Left kidney (tissue), 1 donor: ENCODE measurements at regions not wholly inside any gene's neighbourhood (a gene's known extent, or its start where the extent isn't known, plus 50 kb on each side); places are given as distances from the start of the nearest gene placed in this dataset.
"Not testable (repeated sequence)": the region's sequence is repeated elsewhere in the genome, so short reads cannot be mapped to it uniquely, and the experiment has no call there.

Experiments
- DNase-seq: peaks from one replicate; pipeline ENCODE4 v3.0.0-alpha.2; 2013

DNA sequence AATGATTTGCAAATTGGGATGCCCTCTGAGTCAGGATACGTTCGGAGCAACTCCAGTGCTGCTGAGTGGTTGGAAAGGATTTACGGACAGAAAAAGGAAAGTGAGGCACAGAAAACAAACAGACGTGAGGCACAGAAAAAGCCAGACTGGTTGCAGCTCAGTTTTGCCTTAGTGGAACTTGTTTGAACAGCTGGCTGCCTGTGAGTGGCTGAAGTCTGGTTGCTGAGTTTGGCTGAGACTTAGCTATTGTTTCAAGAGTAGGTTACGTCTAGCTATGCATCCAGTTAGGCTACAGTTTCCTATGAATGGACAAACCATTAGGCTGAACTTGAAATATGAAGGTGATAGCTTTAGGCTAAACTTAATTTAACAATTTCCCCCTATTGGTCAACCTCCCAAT is 256.6 kb downstream of the VAPA start:
- DNase-seq: no peak

DNA sequence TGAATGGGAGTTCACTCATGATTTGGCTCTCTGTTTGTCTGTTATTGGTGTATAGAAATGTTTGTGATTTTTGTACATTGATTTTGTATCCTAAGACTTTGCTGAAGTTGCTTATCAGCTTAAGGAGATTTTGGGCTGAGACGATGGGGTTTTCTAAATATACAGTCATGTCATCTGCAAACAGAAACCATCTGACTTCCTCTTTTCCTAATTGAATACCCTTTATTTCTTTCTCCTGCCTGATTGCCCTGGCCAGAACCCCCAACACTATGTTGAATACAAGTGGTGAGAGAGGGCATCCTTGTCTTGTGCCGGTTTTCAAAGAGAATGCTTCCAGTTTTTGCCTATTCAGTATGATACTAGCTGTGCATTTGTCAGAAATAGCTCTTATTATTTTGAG is 261.5 kb downstream of the VAPA start:
- not testable (repeated sequence) for DNase-seq

DNA sequence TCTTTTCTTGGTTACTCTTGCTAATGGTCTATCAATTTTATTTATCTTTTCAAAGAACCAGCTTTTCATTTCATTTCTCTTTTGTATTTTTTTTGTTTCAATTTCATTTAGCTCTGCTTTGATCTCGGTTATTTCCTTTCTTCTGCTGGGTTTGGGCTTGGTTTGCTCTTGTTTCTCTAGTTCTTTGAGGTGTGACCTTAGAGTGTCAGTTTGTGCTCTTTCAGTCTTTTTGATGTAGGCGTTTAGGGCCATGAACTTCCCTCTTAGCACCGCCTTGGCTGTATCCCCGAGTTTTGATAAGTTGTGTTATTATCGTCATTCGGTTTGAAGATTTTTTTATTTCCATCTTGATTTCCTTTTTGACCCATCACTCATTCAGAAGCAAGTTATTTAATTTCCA is 265.5 kb downstream of the VAPA start:
- not testable (repeated sequence) for DNase-seq

DNA sequence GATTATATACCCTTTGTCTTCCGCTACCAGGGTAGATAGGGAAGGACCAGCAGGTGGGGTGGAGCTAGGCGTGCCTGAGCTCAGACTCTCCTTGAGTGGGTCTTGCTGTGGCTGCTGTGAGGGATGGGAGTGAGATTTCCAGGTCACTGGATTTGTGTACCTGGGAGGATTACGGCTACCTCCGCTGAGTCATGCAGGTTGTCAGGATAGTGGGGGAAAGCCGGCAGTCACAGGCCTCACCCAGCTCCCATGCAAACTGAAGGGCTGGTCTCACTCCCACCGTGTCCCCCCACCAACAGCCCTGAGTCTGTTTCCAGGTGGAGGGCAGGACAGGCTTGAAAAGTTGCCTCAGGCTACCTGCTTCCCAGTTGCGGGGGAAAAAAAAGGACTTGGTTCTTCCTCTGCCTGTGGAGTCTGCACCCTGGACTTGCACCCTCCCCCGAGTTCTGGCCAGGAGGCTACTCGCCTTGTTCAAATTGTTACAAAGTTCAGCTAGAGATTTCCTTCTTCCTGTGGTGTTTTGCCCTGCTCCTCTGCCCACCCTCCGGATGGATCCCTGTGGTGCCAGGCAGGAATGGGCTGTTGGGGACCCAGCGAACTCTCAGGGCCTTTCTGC is 268.3 kb downstream of the VAPA start:
- no peak for DNase-seq

DNA sequence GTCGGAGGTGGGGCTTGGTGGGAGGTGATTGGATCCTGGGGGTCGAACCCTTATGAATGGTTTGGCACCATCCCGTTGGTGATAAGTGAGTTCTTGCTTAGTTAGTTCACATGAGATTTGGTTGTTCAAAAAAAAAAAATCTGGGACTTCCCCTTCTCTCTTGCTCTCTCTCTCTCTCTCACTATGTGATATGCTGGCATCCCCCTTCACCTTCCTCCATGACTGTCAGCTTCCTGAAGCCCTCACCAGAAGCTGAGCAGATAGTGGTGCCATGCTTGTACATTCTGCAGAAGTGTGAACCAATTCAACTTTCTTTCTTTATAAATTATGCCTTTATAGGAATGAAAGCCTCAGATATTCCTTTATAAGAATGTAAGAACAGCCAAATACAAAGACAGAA is 269.7 kb upstream of the APCDD1 start:
- no peak for DNase-seq

DNA sequence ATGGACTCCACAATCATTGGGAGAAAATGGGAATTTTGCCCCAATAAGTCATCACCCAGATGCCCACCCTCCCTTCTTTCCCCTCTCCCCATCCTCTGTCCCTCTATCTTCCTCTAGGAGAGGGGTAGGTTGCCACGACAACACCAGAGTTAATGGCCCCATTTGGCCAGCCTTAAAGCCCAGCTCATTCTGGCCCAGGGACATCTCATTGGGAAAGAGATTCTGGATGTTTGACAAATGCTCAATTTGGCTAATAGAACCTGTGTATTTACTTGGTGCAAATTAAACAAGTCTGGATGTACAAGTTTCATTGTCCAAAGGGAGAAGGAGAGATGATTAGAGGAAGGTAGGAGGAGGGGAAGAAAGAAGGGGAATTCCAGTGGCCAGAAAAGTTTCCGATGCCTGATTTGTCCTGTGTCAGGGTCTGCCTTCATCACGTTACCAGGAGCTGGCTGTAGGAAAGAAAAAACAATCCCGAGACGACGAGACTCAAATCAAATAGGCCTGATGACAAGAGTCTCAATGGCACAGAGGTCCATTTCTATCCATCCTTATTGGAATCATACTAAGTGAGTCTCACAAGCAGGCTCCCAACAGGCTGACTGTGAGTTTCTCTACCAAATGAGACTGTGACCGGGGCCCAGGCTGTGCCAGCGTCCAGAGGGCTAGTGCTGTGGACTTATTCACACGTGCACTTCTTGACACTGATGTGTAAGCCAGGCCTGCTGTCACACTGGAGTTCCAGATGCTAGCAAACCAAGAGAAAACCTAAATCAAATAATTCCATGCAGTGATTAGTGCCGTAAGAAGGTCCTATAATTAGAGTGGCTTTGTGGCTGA is 265.2 kb upstream of the APCDD1 start:
- no peak for DNase-seq

DNA sequence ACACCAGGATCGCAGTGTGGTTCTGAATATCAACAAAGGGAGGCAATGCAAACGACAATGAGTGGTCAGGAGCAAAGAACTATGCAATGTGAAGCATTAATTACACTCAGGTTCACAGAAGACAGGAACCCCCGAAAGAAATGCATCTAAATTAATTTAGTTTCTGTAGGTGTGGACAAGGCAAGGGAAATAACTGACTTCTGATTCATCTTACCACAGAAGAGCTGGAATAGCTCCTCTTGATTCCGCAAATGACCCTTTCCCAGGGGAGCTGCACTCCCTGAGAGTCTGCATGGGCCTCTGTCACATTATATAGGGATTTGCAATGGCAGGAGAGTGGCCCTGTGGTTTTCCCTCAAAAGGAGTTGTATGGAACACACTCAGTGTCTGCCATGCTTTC is 263.9 kb upstream of the APCDD1 start:
- DNase-seq: no peak

DNA sequence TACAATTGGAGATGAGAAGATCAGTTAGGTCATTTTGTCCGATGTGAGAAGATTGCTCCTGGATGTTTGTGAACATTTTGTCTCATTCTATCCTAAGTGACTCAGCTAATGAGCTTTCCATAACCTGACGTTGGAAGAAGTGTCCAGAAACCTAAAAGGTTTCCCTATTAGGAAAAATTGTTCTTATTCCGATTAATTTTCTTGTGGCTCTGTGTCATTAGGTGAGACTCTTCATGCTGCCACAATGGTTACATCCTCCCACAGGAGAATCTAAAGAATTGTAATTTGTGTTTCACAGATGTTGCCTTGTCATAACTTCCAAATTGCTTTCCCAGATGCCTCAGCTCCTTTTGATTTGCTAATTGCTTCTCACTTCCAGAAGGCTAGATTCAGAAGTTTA is 261.0 kb upstream of the APCDD1 start:
- DNase-seq: no peak

DNA sequence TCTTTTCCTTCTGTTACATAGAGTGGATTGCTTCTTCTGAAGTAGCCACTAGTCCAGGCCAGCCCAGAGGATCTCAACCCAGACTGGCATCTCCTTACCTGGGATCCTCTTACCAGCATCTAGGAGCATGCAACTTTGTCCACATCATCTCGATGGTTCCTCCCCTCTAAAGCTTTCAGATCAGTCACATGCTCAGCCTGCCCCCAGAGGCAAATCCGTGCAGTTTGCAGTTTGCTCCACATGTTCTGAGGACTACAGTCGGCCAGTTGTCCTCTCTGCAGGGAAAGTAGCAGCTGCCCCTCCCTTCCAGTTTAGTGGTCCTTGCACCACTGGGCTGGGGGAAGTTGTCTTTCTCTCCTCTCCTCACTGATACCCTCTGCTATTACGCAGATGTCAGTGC is 259.8 kb upstream of the APCDD1 start:
- no peak for DNase-seq

DNA sequence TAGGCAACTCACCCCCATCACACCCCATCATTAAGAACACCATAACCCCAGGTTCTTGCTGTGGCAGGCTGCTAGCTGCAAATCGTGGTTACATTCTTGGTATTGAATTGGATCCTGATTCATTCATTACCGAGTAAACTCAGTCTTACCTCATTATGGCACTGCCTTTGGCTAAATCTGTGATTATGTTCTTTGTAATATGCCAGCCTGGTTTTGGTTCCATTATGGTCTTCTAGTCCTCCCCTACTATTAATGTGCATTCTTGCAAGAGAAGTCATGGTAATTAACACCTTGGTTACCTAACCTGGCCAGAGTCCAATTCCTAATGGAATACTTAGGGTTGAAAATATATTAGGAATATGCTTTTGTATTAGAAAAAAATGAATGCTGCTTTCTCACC is 258.9 kb upstream of the APCDD1 start:
- DNase-seq: no peak

DNA sequence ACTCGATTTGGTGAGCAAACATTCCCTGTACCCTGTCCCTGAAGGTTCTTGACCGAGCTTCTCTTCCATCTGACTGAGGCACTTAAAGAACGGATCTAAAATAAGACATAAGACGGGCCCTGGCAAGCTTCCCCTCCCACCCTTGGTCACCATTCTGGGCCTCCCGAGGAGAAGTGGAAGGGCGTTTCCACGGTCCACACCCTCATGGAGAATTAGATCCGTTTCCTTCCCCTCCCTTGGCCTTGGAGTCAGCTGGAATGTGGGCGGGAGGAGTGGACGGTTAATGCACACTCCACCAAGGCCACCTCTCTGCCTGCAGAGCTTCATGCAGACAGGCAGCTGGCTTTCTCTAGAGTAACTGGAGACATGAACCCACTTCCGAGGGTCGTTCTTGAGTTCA is 257.3 kb upstream of the APCDD1 start:
- no peak for DNase-seq

DNA sequence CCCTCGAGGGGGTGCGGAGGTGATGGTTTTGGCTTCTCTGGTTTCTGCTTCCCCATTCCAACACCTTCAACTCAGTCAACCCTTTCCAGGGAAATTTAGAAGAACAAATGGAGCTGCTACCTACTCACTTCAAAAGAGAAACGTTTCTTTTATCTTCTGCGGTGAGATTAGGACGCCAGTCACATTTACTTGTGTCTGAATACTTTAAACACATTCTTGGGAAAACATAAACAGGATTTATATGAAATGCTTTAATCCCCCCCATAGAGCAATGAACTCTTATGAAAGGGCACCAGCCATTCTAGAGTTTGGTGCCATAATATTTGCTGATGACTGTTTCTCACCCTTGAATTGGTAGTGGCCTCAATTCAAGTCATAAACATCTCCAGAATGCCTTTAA is 253.2 kb upstream of the APCDD1 start:
- DNase-seq: no peak

DNA sequence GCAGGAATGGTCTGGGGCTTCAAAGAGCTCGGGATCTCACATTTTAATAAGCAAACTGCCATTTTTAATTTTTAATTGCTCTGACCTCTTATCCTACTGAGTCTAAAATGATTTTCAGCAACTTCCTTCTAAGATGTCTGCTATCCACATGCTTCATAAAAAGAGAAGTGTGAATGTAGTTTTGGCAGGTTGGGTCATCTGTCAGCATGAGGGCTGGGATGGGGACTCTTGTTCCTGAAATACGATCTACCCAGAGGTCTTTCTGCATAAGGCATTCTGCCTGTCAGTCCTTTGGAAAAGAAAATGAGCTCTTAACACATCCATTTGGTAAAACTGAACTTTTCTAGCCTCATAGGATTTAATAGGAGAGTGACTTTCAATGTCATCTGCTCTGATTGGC is 252.8 kb upstream of the APCDD1 start:
- DNase-seq: no peak

DNA sequence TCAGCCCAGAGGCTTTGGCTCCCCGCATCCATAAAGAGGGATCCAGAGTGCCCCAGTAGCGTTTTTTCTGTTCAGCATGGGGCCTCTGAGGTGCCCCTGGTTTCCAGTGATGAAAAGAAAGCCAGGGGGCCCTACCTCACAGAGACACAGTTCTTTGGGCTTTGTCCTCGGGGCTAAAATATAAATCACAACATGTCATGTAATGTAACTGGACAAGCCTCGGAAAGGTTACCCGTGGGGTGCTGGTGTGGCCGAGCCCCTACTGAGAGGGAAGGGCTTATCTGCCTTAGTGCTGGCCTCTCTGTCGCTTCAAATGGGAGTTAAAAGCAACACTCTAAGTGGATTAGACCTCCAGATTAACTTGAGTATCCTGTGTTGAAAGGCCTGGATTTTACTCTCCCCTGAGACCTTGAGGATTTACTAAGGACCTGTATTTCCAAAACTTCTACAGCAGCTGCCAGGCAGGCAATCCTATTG is 251.6 kb upstream of the APCDD1 start:
- DNase-seq: no peak

DNA sequence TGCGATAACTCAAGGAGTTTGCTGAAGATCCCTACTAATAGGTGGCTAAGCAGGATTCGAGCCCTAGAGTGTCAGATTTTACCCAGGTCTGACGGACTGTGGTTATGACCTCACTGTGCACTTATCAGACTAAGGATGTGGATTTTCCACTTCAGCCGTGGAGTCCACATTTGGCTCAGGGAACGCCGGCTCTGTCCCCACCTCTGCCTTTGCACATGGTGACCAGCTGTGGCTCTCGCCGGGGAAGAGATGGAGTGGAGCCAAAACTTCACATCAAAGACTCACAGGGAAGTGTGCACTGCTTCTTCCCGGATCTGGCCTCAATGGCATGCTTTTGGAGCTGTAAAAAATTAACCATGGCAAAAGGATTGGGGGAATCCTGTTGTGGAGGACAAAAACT is 249.3 kb upstream of the APCDD1 start:
- DNase-seq: no peak

DNA sequence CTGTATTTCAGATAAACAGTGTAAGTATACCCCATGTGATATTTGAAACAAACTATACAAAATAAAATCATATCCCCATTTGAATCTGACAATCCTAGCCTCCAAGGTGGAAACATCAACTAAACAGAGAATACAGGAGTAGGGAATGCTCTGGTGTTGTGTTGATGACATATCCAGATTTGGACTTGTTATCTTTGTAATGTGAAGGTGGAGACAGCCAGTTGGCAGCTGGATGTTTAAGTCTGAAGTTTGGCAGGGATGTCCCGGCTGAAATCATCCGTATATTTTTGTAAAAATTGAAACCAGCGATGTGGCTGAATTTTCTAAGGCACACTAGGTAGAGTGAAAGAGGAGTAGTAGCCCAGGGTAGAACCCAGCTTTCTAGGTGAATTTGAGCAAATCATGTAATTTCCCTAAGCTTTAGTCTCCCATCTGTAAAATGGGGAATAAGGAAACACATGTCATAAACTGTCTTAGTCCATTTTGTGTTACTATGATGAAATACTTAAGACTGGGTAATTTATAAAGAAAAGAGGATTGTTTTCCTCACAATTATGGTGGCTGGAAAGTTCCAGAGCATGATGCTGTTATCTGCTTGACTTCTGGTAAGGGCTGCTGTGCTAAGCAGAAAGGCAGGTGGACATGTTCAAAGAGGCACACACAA is 246.6 kb upstream of the APCDD1 start:
- DNase-seq: no peak

DNA sequence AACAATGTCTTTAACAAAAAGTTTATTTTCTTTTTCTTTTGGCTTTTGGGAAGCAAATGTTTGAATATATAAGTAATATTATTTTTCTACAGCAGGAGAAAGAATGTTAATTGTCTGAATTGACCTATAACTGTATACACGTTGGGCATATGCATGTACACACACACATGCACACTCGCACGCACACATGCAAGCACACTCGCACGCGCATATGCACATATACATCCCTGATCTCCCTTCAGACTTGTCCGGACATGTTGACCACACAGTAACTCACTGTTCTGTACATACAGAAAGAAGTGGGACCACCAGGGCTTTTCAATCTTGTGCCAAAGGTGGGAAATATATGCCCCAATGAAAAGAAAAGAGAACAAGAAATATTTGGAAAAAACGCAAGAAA is 245.1 kb upstream of the APCDD1 start:
- no peak for DNase-seq

DNA sequence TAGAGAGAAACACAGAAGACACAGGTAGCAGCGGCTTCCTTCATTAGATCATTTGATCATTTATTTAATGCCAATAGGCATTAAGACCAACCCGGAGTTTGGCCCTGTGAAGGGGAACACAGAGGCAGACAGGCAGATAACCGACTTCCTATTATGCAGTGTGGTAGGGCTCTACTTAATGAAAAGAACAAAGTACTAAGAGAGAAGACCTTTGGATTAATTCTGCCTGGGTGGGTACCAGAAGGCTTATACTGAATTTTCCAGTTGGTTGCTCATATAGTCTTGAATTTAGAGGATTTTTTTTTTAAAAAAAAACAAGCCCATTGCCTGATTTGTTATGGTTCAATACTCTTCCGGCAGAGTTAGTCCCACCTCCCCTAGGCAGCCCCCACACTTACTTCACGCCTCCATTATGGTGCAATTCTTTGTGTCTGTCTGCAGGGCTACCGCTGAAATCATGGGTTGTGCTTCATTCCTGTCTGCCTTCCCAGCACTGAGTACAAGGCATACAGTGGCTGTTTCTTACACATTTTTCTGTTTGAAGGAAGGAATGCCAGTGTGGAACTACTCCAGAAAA is 244.3 kb upstream of the APCDD1 start:
- DNase-seq: no peak

DNA sequence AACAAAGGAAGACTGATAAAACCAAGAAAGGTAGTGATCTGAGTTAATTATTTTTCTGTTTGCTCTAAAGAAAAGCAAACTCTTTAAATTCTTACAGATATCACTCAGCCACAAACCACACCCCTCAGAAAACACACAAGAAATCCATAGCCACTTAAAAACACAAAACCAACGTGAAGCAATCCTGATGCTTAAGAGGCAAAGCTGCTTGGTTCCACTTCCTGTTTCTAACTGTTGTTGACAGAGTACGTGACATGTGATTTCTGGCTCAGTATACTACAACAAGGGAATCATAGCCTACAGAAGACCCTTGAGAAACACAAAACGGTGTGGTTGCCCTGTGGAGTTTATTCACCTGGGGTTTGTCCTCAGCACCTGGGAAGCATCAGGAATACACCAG is 240.9 kb upstream of the APCDD1 start:
- DNase-seq: no peak

DNA sequence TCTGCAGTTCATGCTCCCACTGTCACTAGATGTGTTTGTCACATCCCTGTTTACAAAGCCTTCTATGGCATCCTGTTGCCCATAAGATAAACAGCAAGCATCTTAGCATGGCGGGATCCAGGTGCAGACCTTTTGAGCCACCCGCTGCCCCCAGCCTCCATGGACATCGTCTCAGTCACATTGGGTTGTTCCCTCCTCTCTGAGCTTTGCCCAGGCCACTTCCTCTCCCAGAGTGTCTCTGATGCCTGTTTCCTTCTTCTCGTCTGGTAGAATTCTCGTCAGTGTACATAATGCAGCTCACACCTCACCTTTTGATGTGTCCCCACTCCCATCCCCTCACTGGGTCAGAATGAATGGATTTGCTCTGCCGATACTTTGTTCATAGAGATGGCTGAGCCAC is 239.0 kb upstream of the APCDD1 start:
- no peak for DNase-seq

DNA sequence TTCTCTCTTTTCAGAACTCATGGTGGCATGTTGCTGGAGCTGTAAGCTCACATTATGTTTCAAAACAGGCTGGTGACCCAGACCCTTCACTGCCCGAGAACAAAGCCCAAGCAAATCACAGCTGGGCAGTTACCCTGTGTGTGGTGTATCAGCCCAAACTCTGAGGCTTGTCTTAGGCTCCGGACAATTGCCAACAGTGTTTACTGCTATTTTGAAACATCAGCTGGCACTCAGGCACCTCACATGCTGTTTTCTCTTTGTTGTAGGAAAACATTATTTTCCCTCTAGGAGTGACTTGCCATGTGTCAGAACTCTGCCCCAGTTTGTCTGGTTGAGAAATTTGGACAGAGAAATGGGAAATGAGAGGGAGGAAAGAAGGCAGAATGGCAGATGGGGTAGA is 237.6 kb upstream of the APCDD1 start:
- DNase-seq: no peak

DNA sequence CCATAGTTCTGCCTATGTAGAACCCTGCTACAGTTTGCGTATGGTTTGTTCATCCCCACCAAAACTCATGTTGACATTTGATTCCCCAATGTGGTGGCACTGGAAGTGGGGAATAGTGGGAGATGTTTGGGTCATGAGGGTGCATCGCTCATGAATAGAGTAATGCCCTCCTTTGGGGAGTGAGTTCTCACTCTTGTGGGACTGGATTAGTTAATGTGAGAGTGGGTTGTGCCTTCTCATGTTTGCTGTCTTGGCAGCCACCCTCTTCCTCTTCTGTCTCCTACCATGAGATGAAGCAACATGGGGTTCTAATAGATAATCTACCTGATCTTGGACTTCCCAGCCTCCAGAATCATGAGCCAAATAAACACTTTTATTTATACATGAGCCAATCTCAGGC is 237.2 kb upstream of the APCDD1 start:
- no peak for DNase-seq

DNA sequence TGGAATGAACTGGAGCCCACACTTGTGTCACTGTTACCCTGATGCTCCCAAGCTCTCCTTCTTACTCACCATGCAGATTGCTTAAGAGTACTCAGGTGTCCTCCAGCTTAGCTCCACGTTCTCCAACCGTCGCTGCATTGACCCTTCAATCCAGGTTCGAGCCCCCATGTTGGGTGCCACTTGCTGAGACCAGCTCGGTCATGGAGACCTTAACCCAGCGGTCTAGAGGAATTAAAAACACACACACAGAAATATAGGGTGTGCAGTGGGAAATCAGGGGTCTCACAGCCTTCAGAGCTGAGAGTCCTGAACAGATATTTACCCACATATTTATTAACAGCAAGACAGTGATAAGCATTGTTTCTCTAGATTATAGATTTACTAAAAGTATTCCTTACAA is 229.1 kb upstream of the APCDD1 start:
- DNase-seq: no peak
